ENCODE measurements at regions not wholly inside any gene's neighbourhood (a gene's known extent, or its start where the extent isn't known, plus 50 kb on each side); places are given as distances from the start of the nearest gene placed in this dataset.

DNA sequence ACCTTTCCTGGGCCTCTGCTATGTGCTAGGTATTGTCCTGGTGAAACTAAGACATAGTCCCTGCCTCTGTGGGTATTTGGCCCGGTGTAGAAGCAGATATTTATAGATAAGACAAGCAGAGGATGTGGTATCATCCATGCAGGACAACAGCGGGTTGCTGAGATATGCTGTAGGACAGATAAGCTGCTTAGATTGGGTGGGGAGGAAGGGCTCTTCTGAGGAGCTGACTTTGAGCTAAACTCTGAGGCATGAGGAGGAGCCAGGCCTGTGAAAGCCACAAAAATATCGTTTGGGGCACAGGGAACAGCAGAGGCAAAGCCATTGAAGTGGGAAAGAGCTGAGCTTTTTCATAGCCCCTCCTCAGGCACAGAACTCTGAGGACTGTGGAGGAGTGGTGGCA, 492.5 kb upstream of the CFAP20DC start:
- DNase-seq = no peak

DNA sequence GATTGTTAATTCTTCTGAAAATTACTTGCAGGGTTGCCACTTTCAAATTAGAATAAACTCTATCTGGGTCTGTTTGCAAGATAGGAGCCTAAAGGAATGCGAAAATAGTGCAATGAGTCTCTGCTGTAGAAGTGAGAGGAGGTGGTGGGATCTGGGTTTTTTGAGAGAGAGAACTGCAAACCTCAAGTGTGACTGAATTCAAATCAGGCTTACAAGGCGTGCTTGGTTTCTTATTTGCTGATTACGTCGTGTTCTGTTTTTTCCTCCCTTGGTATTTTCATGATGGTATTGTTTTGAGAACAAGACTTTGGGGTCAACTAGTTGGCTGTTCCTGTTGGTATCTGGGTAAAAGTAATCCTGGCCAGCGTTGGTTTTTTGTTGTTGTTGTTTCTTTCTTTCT, 490.9 kb upstream of the CFAP20DC start:
- DNase-seq = no peak

DNA sequence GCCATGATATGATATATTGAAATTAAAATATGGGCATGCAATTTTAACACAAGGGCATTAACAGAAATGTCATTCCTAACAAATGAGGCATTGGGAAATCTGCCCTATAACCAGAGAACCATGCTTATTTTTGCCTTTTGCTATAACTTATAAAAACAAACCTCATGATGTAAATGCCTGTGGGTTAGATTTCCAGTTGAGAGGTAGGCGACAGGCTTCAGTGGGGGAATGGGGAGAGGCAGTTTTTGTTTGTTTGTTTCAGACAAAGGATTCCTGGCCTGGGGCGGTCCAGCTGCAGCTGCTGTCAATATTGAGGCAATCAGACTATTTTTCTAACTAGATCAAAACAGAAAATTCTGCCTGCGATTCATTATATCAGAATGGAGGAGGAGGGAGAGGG, 490.4 kb upstream of the CFAP20DC start:
- no peak for DNase-seq

DNA sequence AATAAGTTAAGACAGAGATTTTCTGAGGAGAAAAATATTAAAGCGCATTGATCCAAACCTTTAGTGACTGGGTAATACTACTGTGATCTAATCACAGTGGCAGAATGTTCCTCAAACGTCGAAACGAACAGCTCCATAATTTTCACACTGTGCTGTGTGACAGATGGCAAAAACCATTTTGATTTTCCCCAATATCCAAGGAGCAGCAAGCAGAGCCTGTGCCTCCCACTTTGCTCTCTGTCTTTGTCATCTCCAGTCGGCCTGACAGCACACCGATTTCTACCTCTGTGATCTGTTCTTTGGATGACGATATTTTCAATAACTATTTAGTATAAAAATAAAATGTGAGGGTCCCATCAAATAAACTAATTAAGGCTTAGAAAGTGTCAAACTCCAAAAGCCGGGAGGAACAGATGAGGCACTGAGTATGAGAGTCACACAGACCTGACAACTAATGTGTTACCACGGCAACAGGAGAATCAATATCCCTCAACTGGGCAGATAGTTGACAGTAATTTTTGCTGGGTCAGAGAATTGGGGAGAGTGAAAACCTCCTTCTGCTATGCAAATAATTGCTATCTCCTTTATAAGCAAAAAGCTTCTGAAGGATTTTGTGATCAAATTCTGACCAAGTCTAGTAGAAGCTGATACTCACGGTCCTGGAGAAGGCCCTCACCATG, 489.1 kb upstream of the CFAP20DC start:
- no peak for DNase-seq

DNA sequence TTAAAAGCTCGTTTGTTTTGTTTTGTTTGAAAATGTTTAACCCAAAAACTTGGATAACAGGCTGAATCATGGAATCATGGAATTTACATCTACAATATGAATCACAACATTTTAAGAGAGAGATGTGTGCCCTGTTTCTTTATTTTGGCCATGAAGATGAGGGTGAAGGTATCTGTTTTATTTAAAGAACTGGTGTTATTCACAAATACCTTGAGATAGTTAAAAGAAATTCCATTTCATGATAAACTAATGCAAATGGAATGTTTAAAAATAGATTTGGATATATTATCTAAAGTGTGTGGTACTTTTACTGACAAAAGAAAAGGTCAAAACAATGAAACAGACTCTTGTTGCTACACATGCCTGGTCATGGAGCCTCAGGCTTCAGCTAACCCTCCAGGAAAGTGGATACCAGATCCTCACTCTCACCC, 486.0 kb upstream of the CFAP20DC start:
- DNase-seq = no peak

DNA sequence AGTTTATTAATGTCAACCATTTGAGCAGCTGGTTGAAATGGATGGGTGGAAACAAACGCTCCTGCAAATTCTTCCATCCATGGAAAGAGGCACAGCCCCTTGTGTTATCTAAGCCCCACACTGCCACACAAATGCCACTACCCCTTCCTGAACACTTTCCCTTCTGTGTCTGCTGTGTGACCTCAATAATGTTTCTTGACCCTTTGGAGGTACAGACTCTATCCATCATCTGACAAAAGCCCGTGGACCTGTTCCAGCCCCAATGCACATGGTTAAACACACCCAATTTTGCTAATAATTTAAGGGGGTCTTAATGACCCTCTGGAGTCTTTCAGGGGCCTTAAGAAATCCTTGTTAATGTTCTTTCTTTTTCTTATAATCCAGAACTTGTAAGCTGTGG, 482.2 kb upstream of the CFAP20DC start:
- DNase-seq = no peak

DNA sequence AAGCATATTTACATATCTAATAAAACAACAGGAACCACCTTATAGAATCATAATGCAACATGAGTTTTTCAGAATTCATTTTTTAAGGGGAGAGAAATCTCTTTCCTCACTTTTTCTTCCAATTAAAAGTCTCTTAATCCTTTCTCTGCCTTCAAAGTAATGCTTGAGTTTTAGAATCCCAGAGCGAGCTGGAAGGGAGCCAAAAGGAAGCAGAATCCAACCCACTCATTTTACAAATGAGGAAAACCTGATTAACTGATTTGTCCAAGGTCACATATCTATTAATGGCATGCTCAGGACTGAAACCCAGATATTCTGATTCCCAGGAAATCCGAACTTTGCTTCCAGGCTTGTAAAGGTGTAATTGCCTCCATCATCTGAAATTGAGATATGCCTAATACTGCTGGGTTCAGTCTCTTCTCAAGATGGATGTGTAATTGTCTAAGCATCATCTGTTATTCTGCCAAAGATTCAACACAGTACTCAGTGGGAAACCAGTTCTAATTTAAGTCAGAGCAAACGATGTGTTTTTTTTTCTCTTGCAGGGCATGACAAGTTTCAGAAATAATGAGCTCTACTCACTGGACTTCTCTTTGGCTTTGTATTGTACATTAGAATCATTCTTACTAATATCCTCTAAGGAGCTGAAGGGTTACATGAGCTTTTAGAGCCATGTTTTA, 481.4 kb upstream of the CFAP20DC start:
- no peak for DNase-seq

DNA sequence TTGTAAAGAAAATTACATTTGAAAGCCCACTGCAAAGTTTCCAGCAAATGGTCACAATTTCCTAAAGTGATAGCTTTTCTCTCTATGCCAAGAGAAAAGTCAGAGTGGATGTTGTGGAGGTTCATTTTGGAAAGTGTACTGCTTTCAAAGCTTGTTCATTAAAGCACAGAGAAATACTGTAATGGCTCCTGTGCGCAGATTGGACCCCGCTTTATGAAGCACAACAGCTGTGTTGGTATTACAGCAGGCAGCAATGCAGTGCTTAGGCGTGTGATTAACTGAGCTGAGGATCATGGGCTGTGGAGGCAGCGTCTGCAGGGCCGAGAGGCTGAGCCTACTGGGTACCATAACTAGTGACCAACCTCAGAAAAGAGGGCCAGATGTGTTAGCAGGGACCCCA, 478.4 kb upstream of the CFAP20DC start:
- DNase-seq = no peak

DNA sequence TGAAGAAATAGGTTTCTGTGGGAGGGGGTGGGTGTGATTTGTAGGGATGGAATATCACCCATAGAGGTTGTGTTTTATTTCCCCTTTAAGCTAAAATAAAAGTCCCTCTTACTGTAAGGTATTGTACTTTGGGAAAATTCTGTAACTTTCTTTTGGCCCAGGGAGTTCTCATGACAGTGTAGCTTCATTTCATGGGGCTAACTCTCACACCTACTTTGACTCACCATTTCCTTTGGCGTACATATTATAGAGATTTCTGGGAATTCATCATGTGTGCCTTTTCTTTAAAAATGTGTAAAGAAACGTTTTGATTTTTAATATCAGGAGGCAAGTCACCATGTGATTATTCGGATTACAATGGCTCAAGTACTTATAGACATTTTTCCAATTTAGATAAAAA, 477.7 kb upstream of the CFAP20DC start:
- DNase-seq = no peak

DNA sequence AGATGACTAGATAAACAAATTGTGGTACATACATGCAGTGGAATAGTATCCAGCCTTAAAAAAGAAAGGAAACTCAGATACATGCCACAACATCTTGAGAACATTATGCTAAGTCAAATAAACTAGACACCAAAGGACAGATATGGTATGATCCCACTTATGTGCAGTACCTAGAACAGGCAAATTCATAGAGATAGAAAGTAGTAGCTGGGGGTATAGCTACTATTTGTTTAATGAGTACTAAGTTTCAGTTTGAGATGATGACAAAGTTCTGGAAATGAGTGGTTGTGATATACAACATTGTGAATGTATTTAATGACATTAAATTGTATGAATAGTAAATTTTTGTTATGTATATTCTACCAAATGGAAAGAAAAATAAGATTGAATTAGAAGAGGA, 477.2 kb upstream of the CFAP20DC start:
- no peak for DNase-seq

DNA sequence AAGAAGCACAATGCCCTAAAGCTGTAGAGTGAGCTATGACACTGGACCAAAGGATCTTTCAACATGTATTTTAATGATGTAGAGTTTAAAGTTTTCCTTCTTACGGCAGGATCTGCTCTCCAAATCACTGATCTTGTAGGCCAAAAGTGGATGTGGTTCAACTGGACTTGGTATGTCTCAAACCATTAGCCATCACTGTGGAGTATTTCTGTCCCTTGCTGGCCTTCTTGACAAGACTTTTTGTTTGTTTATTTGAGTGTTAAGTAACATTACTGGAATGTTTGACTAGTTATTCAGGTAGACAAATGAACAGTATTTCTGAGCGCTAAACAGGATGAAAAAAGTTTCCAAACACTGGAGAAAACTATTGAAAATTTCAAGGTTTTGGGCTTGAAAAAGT, 472.7 kb upstream of the CFAP20DC start:
- no peak for DNase-seq

DNA sequence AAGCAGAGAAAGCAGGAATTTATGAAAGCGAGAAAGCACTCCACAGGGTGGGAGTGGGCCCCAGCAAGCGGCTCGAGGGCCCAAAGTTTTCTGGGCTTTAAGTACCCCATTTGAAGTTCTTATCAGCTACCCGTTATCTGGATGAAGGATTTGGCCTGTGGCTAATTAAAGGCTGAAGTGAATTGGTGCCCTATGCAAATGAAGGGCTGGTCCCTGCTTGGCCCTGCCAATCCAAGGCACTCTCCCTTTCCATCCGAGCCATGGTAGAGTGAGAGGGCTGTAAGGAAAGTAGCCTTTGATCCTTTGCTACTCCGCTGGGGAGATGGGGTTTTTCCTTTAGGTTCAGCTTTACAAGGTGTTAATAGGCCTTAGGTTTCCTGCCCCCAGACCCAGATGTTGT, 469.3 kb upstream of the CFAP20DC start:
- no peak for DNase-seq

DNA sequence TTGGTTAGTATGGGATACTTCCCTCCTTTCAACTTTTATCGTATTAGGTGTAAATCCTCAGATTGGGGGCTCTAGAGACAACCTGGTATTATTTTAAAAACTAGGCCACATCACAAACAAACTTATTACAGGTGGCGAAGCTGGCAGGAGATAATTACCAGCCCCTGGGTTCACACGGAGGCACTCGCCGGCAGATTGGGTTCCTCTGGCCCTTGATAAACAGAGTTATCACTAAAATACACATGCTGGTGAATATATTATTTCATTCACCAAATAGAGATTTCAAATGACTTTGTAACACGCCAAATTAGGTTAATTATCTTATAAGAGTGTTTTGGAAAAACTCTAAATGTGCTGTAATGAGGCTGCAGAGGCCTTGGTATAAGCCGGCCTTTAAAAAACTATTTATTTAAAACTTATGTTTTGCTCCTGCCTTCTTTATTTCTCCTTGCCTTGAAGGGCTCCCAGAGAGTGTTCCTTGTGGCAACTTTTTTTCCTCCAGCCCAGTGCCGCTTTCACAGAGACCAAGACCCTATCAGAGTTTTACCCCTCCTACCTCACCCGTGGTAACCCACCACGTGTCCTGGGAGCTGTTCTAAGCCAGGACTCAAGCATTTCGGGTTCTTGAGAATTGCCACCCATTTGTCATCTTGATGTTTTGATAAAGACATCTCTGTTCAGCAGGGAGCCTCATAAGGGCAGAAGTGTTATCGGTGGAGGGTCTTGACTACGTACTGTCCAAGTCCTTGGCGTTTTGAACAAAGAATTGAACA, 468.6 kb upstream of the CFAP20DC start:
- no peak for DNase-seq

DNA sequence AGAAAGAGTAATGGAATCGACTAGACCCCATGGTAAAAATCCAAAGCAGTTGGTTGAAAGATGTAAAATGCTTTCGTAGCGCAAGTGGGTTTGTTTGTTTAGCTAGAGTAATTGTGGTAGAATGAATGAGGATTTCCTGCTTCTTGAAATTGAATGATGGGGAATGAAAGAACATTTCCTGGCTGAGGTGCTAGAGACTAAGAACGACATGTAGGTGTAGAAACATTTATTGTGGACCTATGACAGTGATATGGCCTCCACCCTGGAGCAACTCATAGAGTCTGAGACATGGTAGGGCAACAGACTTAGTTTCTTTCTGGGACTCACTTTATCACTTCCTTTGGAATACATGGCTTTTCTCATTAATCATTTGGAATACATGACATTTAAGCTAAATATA, 467.6 kb upstream of the CFAP20DC start:
- no peak for DNase-seq

DNA sequence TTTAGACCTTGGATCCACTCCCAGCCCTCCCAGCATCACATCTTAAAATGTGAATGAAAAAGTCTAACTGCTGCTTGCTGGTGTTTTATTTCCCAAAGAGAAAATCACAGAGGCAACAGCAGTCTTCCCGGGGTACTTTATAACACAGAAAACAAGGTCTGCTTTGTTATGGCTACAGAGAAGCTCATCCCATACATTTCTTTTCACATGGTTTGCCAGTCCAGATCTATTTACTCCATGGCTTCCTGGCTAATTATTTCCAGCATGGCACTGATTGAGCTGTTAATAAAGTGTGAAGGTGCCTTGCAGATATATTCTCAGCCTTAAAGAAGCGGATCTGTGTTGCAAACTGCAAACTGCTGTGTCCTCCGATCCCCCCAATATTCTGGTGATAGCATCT, 466.1 kb upstream of the CFAP20DC start:
- DNase-seq = no peak

DNA sequence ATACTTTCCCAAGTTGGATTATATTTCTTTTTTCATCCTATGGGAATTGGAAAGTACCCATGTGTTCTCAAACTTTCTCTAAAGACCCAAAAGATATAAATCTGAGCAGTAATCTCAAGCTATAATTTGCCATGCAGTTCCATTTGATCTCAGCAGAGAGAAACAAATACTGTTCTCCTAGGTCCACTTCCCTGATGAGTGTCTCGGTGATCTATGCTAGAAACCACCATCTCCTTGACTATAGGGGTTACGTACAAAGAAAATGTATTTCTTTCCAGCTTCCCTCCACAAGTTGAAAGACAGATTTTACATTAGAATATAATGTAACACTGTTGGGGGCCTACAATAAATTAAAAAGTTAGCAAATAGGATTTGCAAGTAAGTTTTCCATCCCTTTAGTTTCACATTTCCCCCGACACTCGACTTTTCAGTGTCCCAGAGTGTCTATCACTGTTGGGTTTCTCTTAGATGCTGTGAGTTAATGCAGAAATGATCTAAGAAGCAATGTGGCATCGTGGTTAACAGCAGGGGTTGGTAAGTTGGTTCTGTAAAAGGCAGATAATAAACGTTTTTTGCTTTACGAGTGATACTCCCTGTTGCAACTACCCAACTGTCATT, 465.1 kb upstream of the CFAP20DC start:
- DNase-seq = no peak

DNA sequence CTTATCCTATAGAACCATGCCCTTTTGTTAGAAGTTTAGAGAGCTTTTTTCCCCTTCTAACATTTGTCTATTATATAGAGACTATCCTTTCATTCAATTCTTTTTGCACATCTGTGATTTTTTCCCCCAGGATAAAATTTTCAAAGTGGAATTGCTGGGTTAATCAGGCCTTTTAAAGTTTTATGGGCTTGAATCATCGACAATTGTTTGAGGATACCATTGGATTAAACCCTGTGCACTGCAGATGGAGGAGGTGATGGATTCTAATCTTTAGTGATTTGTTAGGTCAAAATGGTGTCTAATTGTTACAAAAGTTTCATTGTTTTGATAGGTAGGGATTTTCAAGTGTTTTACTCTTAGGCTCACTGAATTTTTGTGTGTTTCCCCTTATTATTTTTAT, 463.7 kb upstream of the CFAP20DC start:
- DNase-seq = no peak

DNA sequence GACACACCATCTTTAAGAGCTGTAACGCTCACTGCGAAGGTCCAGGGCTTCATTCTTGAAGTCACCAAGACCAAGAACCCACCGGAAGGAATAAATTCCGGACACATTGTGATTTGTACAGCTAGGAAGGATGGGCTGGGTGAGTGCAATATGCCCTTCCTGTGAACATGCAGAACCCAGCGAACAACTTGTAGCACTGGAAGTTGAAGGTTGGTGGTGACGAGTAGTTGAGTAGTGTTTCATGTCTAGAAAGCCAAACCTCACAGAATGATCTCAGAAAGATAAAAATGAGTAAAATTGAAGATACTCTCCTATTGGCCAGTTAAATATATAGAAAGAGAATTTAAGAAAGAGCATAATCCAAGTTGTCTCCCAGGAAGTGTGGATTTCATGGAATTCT, 462.2 kb upstream of the CFAP20DC start:
- DNase-seq = no peak

DNA sequence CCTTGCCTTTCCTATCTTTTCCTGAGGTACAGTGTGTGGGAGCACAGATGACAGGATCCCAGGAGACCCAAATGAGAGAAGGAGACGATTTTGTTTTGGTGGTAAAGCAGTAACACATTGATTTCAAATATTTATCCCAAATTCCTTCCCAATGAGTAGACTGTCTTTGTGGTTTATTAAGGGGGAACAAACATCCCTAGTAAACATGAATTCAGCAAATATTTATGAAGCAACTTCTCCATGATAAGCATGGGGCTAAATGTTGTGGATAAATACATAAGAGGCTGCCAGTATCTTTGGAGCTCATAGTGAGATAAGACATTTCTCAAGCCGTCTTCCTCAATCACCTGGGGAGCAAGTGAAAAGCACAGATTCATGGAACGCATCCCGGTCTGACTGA, 460.8 kb upstream of the CFAP20DC start:
- no peak for DNase-seq

DNA sequence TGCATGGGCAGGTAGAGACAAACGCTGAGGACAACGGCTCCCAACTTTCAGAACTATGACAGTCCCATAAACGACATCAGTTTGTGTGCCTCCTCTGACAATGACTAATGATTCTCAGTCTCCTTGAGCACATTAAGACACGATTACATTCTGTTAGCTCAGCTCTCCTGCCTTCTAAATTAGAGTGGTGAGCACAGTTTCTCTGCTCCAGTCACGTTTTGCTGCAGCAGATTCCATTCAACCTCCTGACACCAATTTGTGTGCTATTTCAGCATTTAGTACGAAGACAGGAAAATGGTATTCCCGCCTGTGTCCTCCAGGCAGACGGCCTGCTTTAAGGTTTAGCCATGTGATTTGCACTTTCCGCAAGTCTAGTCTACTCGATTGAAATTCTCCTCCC, 458.4 kb upstream of the CFAP20DC start:
- DNase-seq = no peak

DNA sequence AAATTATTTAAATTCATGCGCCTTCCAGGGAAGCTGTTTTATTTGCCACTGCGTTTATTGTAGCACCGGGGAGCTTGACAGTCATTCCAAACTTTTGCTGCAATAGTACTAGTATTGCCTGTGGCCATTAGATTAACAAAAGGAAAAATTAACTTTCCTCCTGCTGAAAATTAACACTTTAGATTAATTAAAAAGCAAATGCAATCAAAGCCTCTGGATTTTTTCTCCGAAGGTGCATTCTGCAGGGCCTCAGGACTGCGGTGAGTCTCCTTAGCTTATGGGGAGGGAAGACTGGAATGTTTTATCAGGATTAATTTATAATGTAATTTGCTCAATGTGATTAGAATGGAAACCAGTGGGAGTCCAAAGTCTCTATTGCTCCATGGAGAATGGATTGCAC, 456.4 kb upstream of the CFAP20DC start:
- DNase-seq = no peak

DNA sequence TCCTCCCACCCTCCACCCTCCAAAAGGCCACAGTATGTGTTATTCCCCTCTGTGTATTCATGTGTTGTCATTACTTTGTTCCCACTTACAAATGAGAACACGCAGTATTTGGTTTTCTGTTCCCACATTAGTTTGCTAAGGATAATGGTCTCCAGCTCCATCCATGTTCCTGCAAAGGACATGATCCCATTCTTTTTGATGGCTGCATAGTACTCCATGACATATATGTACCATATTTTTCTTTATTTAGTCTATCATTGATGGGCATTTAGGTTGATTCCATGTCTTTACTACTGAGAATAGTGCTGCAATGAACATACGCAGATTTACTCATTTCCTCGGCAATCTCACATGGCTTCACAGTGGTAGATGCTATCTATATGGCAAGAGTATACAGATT, 453.6 kb upstream of the CFAP20DC start:
- DNase-seq = no peak

DNA sequence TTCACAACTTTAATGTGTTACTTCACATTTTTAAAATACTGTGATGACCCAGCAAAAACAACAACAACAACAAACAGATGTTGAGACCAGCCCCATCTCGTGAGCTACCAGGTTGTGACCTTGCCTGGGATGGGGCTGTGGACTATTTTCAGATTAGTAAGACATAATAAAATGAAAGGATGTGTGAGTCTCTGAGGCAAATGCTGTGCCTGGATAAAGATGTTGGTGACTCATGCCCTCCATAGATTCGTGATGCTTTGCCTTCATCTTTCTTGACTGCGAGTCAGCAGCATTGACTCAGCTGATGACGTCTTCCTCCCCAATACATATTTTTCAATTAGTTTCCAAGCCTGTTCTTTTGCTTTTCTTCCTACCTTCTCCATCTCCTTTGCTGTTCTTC, 453.0 kb upstream of the CFAP20DC start:
- DNase-seq = no peak

Measured in left kidney (tissue), 1 donor.